Stimulated activated effector memory CD8-positive, alpha-beta T cell treated with anti-CD3 and anti-CD28 coated beads, Interleukin-12 subunit alpha, Interleukin-12 subunit beta, amount 100 ng/mL, for 72 hours (primary cell): ENCODE measurements at regions not wholly inside any gene's neighbourhood (a gene's known extent, or its start where the extent isn't known, plus 50 kb on each side); places are given as distances from the start of the nearest gene placed in this dataset.
"Not testable (repeated sequence)": the region's sequence is repeated elsewhere in the genome, so short reads cannot be mapped to it uniquely, and the experiment has no call there.

Source experiments
- ATAC-seq: fragments of 150-1000 bp; cut with Tn5 transposase; 2 replicates; pipeline ENCODE4 v1.10.0; 2021
- DNase-seq, 2 donors: peaks; one replicate each; pipeline ENCODE4 v3.0.0; 2021 to 2022; ENCODE audit warnings: low spot score in 2 of 2
- H3K27ac Mint-ChIP-seq: one replicate; pipeline ENCODE4 v1.8.0; 2022; ENCODE audit warnings: mild to moderate bottlenecking, mixed read lengths
- H3K36me3 Mint-ChIP-seq: one replicate; pipeline ENCODE4 v1.8.0; 2022; ENCODE audit warnings: mild to moderate bottlenecking, mixed read lengths
- H3K4me1 Mint-ChIP-seq: one replicate; pipeline ENCODE4 v1.8.0; 2022; ENCODE audit warnings: mixed read lengths
- H3K4me3 Mint-ChIP-seq: one replicate; pipeline ENCODE4 v1.8.0; 2022; ENCODE audit warnings: mild to moderate bottlenecking, mixed read lengths
- H3K9me3 Mint-ChIP-seq: one replicate; pipeline ENCODE4 v1.8.0; 2022; ENCODE audit warnings: mixed read lengths

DNA sequence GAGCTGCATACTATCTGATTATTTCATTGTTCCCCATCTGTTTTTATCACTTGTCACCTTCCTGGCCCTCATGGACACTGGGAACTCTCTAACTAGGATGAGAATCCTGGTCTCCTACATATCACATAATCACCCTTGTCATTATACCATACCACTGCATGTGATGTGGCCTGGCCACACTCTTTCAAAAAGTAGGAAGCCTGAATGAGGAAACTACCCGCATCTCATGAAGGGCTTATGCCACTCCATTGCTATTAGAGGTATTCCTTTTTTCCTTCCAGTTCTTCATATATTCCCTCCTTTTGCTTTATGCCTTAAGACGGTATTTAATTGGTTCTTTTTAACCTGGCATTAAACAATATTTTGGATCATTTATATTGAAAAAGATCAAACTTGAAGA, 1341.4 kb upstream of the NUDT12 start:
- ATAC-seq (no peak), DNase-seq (no peak)
- H3K36me3 Mint-ChIP-seq = no peaks in the 10 kb centered on the region
- H3K4me3 Mint-ChIP-seq = no peak overlapping the region
- no peak overlapping the region for H3K27ac Mint-ChIP-seq
- H3K9me3 Mint-ChIP-seq = peaks cover 15% of the 10 kb centered on the region
- H3K4me1 Mint-ChIP-seq = no peaks in the 10 kb centered on the region

DNA sequence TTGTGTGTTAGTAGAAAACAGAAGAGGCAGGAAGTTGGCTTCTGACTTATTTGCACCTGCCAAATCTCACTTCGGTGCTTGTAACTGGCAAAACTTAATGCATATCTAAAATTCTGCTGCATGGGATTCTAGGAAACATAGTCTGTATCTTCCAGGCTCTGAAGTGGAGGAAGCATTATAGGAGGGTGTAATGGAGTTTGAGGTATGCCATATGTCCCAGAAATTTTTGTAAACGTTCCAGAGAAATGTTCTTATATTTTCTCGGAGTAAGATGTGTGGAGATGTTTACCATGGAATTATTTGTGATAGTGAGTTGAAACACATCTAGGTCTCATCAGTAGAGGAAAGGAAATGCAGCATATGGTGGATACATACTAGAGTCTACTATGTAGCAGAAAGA, 1329.0 kb upstream of the NUDT12 start:
- no peaks in the 10 kb centered on the region for H3K36me3 Mint-ChIP-seq
- H3K27ac Mint-ChIP-seq = no peak overlapping the region
- DNase-seq (no peak), ATAC-seq (no peak)
- no peaks in the 10 kb centered on the region for H3K4me1 Mint-ChIP-seq
- H3K4me3 Mint-ChIP-seq = no peak overlapping the region
- H3K9me3 Mint-ChIP-seq = peaks cover 7% of the 10 kb centered on the region

DNA sequence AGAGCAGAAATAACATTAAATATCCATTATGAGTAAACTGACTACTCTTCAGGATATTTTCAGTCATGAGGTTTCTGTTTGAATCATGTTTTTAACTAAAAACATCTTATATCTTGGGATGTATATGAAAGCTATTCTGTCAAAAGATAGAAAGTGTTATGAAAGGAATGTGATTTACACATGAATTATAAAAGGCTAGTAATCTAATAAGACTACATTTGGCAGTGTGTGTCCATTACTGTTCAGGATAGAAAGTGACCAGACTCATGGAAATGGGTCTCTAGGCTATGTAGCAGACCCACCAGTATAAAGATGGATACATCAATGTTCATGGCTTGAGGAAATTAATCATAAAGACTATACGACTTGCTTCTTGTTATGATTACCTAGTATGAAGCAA, 1328.2 kb upstream of the NUDT12 start:
- peaks cover 11% of the 10 kb centered on the region for H3K9me3 Mint-ChIP-seq
- H3K4me1 Mint-ChIP-seq = no peaks in the 10 kb centered on the region

DNA sequence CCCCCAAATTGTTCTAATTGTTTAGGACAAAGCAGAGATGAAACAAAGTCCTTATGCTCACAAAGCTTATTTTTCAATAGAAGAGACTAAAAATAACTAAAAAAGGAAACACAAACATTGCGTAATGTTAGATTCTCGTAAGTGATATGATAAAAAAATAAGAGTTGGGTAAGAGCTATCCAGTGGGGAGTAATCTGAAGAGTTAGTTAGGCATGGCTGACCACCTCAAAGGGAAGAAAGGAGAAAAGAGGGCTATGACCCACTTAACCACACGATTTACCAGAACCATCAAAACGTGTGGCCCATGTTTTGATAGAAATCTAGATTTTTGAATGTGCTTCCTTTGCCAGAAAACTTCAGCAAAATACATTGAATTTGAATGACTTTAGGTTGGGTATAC, 1296.8 kb upstream of the NUDT12 start:
- Mint-ChIP-seq H3K9me3 (peaks cover 24% of the 10 kb centered on the region), H3K4me3 (no peak overlapping the region), H3K27ac (no peak overlapping the region), H3K4me1 (no peaks in the 10 kb centered on the region), H3K36me3 (no peaks in the 10 kb centered on the region)
- DNase-seq (no peak), ATAC-seq (no peak)

More for the DNA sequence above, 1328.2 kb upstream of the NUDT12 start:
- Mint-ChIP-seq H3K36me3 (no peaks in the 10 kb centered on the region), H3K4me3 (no peak overlapping the region), H3K27ac (no peak overlapping the region)
- DNase-seq = no peak
- no peak for ATAC-seq

DNA sequence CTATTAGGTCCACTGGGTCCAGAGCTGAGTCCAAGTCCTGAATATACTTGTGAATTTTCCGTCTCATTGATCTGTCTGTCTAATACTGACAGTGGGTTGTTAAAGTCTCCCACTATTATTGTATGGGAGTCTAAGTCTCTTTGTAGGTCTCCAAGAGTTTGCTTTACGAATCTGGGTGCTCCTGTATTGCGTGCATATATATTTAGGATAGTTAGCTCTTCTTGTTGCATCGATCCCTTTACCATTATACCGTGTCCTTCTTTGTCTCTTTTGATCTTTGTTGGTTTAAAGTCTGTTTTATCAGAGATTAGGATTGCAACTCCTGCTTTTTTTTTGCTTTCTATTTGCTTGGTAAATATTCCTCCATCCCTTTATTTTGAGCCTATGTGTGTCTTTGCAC, 1289.5 kb upstream of the NUDT12 start:
- not testable (repeated sequence) for H3K4me1 Mint-ChIP-seq, H3K4me3 Mint-ChIP-seq, H3K36me3 Mint-ChIP-seq, DNase-seq, ATAC-seq, H3K27ac Mint-ChIP-seq
- peaks cover 19% of the 10 kb centered on the region for H3K9me3 Mint-ChIP-seq

DNA sequence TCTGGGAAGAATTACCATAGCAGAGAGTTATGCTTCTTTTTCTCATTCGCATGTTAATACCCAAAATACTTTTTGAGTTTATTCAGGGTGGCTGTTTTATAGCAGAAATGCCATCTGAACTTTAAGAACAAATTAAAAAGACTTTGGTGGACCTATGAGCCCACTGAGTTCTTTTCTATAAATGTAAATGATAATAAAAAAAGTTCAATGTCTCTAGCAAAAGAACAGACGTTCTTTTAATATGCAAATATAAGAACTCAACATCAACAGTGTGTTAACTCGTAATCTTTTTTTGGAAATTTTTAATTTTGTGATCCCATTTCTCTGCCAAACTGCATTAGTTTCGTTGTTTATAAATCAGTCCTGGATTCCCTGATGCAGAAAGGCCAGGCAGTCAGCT, 1283.0 kb upstream of the NUDT12 start:
- H3K9me3 Mint-ChIP-seq = peaks cover 6% of the 10 kb centered on the region
- ATAC-seq (no peak), DNase-seq (no peak)
- no peaks in the 10 kb centered on the region for H3K36me3 Mint-ChIP-seq
- no peaks in the 10 kb centered on the region for H3K4me1 Mint-ChIP-seq
- no peak overlapping the region for H3K27ac Mint-ChIP-seq
- no peak overlapping the region for H3K4me3 Mint-ChIP-seq

DNA sequence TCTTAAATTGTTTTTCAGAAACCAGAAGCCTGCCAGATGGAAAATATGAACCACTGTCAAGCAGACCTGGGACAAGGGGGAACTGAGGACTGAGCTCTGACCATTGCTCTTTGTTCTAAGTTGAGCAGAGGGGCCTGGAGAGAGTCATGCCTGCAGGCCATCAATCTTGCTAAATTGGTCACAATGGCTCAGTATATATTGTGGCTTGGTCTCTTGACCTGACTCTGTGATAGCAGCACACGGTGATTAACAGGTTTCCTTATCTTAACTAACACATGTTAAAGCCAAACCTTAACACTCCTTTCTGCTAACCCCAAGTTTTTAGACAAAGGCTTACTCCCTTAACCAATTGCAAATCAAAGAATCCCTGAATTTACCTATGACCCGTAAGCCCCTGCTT, 1281.2 kb upstream of the NUDT12 start:
- H3K27ac Mint-ChIP-seq = no peak overlapping the region
- no peak for DNase-seq
- ATAC-seq = no peak
- no peaks in the 10 kb centered on the region for H3K4me1 Mint-ChIP-seq
- H3K4me3 Mint-ChIP-seq = no peak overlapping the region
- H3K9me3 Mint-ChIP-seq = peaks cover 6% of the 10 kb centered on the region
- no peaks in the 10 kb centered on the region for H3K36me3 Mint-ChIP-seq

DNA sequence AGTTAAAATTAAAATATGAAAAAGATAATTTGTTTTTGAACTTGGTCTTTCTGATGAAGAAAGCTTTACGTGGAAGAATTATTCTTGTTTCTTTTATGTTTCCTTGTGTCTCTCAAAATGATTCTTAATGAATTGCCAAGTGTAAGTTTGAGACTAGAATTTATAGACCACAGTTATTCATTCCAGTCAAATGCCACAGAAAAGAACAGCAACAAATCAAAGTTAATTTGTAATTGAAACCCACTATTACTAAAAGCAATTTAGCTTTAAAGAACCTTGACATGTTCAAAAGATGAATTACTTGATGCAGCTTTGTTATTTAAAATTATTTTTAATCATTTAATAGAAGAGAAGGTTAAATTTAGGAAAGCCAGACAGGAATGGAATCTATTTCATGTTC, 1277.7 kb upstream of the NUDT12 start:
- no peaks in the 10 kb centered on the region for H3K36me3 Mint-ChIP-seq
- H3K4me1 Mint-ChIP-seq = no peaks in the 10 kb centered on the region
- no peak overlapping the region for H3K27ac Mint-ChIP-seq
- ATAC-seq (no peak), DNase-seq (no peak)
- H3K9me3 Mint-ChIP-seq = peaks cover 13% of the 10 kb centered on the region
- H3K4me3 Mint-ChIP-seq = no peak overlapping the region

DNA sequence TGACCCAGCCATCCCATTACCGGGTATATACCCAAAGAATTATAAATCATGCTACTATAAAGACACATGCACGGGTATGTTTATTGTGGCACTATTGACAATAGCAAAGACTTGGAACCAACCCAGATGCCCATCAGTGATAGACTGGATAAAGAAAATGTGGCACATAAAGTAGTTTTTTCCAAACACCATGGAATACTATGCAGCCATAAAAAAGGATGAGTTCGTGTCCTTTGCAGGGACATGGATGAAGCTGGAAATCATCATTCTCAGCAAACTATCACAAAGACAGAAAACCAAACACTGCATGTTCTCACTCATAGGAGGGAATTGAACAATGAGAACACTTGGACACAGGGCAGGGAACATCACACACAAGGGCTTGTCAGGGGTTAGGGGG, 1268.9 kb upstream of the NUDT12 start:
- H3K27ac Mint-ChIP-seq, H3K4me1 Mint-ChIP-seq, DNase-seq, H3K36me3 Mint-ChIP-seq, H3K4me3 Mint-ChIP-seq, ATAC-seq: not testable (repeated sequence)
- peaks cover 17% of the 10 kb centered on the region for H3K9me3 Mint-ChIP-seq

DNA sequence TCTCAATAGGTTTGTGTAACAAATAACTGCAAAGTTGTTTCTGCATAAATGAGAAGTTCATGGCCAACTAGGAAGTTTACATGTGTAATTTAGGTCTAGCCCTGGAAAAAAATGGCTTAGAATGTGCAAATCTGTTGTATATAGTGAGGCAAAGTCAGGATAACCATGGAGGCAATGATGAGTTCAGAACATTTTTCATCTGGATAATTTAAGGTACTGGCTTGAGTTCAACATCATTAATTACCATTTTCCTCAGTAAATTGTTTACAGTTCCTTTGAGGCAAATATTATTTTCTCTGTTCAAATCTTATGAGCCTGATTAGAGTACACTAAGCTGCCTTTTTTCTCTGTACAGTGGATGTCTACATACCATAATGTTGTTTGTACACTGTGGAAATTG, 1259.0 kb upstream of the NUDT12 start:
- Mint-ChIP-seq H3K27ac (no peak overlapping the region), H3K9me3 (peaks cover 7% of the 10 kb centered on the region), H3K36me3 (no peaks in the 10 kb centered on the region), H3K4me3 (no peak overlapping the region), H3K4me1 (no peaks in the 10 kb centered on the region)
- ATAC-seq (no peak), DNase-seq (no peak)

DNA sequence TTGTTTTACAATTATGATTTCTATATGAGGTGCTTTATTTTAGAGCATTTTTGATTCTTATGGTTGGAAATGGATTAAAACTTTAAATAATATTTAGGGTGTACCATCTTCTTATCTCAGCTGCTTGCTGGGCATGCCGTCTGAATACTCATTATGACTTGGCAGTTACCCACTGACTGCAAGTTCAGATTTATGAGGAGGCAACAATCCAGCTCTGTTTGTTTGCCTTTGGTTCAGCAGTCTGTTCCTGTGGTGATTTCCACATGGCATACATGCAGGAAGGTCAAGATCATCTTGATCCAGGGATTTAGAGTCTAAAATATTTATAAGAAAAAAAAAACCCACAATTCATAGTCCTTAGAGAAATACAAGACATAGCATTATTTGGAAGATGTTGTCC, 1254.5 kb upstream of the NUDT12 start:
- Mint-ChIP-seq H3K27ac (no peak overlapping the region), H3K9me3 (peaks cover 7% of the 10 kb centered on the region), H3K4me3 (no peak overlapping the region), H3K4me1 (no peaks in the 10 kb centered on the region), H3K36me3 (no peaks in the 10 kb centered on the region)
- DNase-seq = no peak
- ATAC-seq = no peak

DNA sequence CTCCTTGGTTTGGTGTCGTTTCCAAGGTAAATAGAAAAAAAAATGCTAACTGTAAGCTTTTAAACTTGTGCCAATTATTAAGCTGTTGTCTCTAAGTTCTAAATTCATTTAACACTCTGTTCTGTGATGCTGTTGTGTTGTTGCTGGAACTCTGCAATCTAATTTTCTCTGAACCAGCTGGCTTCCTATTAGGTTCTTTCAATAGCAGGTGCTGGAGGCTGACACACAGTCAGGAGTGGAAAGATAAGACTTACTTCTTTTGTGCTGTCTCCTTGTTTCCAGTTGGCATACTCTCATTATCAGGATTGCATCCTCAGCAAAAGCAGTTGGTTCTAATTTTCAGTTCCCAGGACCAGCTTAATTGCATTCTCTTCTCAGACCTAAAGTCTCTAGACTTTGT, 1252.6 kb upstream of the NUDT12 start:
- Mint-ChIP-seq H3K36me3 (no peaks in the 10 kb centered on the region), H3K27ac (no peak overlapping the region), H3K4me1 (no peaks in the 10 kb centered on the region), H3K9me3 (peaks cover 12% of the 10 kb centered on the region), H3K4me3 (no peak overlapping the region)
- DNase-seq = no peak
- no peak for ATAC-seq

DNA sequence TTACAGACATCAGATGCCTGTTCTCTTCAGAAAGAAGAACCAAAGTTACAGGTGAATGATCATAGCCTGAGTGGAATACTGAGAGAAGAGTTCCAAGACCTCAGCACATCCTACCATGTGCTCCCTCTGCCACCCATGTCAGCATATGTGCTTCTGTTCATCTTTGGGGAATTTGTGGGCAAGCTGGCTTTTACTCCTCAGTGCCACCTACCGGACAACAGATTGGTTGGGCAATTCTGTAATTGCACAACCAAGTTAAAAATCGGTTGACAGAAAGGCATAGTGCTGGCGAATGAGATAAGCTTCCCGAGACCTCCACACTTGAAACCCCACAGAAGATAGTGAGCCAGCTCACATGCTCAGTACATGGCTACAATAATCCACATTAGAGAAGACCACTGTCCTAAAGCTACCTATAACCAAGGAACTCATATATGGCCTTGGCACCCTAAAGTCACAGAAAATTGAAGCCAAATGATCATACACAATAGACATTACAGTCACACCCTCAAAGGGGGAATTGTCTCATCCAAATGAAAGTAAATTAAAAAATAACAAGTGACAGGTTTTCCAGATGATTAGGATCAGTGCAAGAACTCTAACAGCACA, 1238.0 kb upstream of the NUDT12 start:
- Mint-ChIP-seq H3K9me3 (peaks cover 13% of the 10 kb centered on the region), H3K4me3 (no peak overlapping the region), H3K4me1 (no peaks in the 10 kb centered on the region), H3K36me3 (no peaks in the 10 kb centered on the region), H3K27ac (no peak overlapping the region)
- DNase-seq (no peak), ATAC-seq (no peak)

DNA sequence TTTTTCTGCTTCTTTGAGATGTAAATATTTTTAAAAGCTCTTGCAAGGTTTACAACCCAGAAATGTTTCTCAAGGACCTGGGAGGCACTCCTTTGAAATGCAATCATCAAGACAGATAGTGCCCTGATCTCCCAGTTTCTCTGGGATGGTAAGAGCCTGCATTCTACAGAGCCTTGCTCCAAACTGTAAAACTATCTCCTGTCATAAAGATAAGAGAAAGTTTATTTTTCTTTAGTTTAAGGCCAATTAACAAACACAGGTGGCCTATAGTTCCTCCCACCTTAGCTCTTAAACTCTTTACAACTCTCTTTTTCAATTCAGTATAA, 1231.1 kb upstream of the NUDT12 start:
- DNase-seq = no peak
- no peak for ATAC-seq
- Mint-ChIP-seq H3K4me3 (no peak overlapping the region), H3K9me3 (peaks cover 5% of the 10 kb centered on the region), H3K36me3 (no peaks in the 10 kb centered on the region), H3K4me1 (no peaks in the 10 kb centered on the region), H3K27ac (no peak overlapping the region)

DNA sequence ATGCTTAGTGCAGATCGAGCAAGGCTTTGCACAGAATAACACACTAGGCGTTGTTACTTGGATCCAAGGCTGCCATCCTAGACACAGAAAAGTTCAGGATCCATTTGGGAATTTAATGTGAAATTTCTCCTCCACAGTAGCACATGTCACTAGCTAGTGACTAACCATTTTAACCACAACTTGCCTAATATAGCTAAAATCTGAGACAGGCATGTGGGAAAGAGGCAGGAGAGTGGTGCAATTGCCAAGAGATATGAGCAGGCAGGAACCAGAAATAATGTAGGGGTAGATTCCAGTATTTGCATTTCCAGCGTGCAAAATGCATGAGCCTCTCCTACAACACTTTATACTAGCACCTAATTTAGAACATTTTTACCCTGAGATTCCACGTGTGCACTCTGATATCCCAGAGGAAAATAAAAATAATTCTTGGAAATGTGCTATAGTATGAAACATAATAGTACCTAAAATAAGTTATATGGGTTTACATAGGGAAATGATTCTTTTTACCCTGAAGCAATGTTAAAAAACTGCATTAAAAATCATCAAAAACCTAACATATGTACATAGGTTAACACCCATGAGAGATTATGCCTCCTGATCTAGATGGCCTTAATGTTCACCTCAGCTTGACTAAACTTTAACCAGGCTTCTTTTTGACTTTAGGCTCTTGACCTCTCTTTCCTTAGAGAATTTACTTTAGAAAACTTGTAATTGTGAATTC, 1230.6 kb upstream of the NUDT12 start:
- Mint-ChIP-seq H3K9me3 (peaks cover 5% of the 10 kb centered on the region), H3K36me3 (no peaks in the 10 kb centered on the region), H3K4me3 (no peak overlapping the region), H3K27ac (no peak overlapping the region), H3K4me1 (no peaks in the 10 kb centered on the region)
- ATAC-seq = no peak
- DNase-seq = no peak

DNA sequence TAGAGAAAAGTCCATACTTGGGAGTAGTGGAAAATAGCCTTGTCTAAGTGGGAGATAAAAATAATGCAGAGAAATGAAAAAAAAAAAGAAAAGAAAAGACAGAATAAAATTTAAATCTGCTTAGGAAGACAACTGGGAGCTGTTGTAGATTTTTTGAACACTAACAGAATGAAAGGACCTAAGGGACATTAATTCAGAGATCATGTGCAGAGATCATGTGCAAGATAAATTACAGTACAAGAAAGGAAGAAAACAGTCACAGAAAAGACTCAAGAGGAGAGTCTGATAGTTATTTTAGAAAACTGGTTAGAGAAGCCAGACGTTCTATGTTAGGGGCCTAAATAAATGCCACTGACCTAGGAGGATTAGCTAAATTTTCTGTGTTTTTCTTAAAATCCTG, 1226.8 kb upstream of the NUDT12 start:
- Mint-ChIP-seq H3K9me3 (peaks cover 18% of the 10 kb centered on the region), H3K36me3 (no peaks in the 10 kb centered on the region), H3K27ac (no peak overlapping the region), H3K4me1 (no peaks in the 10 kb centered on the region), H3K4me3 (no peak overlapping the region)
- ATAC-seq (no peak), DNase-seq (no peak)

DNA sequence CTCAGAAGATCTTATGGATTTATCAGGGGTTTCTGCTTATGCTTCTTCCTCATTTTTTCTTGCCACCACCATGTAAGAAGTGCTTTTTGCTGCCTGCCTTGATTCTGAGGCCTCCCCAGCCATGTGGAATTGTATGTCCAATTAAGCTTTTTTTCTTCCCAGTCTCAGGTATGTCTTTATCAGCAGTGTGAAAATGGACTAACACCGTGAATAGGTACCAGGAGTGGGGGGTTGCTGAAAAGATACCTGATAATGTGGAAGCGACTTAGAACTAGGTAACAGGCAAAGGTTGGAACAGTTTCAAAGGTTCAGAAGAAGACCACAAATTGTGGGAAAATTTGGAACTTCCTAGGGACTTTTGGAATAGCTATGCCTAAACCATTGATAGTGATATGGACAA, 1222.5 kb upstream of the NUDT12 start:
- Mint-ChIP-seq H3K9me3 (peaks cover 21% of the 10 kb centered on the region), H3K36me3 (no peaks in the 10 kb centered on the region), H3K4me1 (no peaks in the 10 kb centered on the region), H3K27ac (no peak overlapping the region), H3K4me3 (no peak overlapping the region)
- ATAC-seq (no peak), DNase-seq (no peak)
